IMR-90 (cell line): ENCODE measurements at regions not wholly inside any gene's neighbourhood (a gene's known extent, or its start where the extent isn't known, plus 50 kb on each side); places are given as distances from the start of the nearest gene placed in this dataset.

Experiments
- ATAC-seq: fragments of 200-7000 bp; cut with Tn5 transposase; 2 replicates; pipeline ENCODE4 v1.9.1; 2020; ENCODE audit warnings: low read depth, mild to moderate bottlenecking, moderate library complexity
- BruUV-seq: library from RNA; stranded (reverse); fragments of 400-500 nt; replicated peaks from 2 replicates; lab custom pipeline; 2021; lab: Mats Ljungman, UMichigan
- CTCF ChIA-PET: fragments of 300-600 bp; formaldehyde crosslinking; extraction: SDS; loops from one replicate; lab custom pipeline; 2021; ENCODE audit warnings: antibody characterized with exemption; lab: Yijun Ruan, JAX
- POLR2A ChIA-PET: fragments of 300-600 bp; sonication (Branson Sonifier 250); formaldehyde crosslinking; loops from one replicate; lab custom pipeline; 2022; ENCODE audit warnings: antibody characterized with exemption; ENCODE audit not compliant: unreplicated experiment; lab: Charles Lee
- DNase-seq: peaks from one replicate; pipeline ENCODE4 v3.0.0; 2013
- H2AFZ ChIP-seq: replicated peaks from 2 replicates; pipeline ENCODE3; 2013; ENCODE audit warnings: low read length, mild to moderate bottlenecking; ENCODE audit not compliant: poor library complexity
- H2AK5ac ChIP-seq: 2 replicates; pipeline ENCODE4 v1.6.1; 2013; ENCODE audit warnings: low read depth, low read length, inconsistent platforms
- H2AK9ac ChIP-seq: replicated peaks from 2 replicates; pipeline ENCODE3; 2013; ENCODE audit warnings: mild to moderate bottlenecking, low read depth, low read length, moderate library complexity; ENCODE audit not compliant: poor library complexity
- H2BK120ac ChIP-seq: 2 replicates; pipeline ENCODE4 v1.6.1; 2013; ENCODE audit warnings: low read depth, low read length, inconsistent platforms
- H2BK15ac ChIP-seq: 3 replicates; pipeline ENCODE4 v1.6.1; 2013; ENCODE audit warnings: low read depth, low read length, inconsistent platforms
- H2BK20ac ChIP-seq: 2 replicates; pipeline ENCODE4 v1.6.1; 2013; ENCODE audit warnings: low read depth, mild to moderate bottlenecking, inconsistent platforms, low read length, moderate library complexity
- H2BK5ac ChIP-seq: 2 replicates; pipeline ENCODE4 v1.6.1; 2013; ENCODE audit warnings: mild to moderate bottlenecking, low read depth, low read length, inconsistent platforms; ENCODE audit not compliant: poor library complexity, severe bottlenecking
- H3K14ac ChIP-seq: replicated peaks from 2 replicates; pipeline ENCODE4 v1.6.1; 2013; ENCODE audit warnings: low read depth, low read length, inconsistent platforms
- H3K18ac ChIP-seq: 2 replicates; pipeline ENCODE4 v1.6.1; 2013; ENCODE audit warnings: low read depth, low read length, control low read depth
- H3K23ac ChIP-seq: 2 replicates; pipeline ENCODE4 v1.6.1; 2013; ENCODE audit warnings: low read depth, low read length, inconsistent platforms
- H3K27ac ChIP-seq: 2 replicates; pipeline ENCODE4 v1.5.1; 2013; ENCODE audit warnings: mild to moderate bottlenecking, control low read depth, low read length; ENCODE audit not compliant: insufficient read depth
- H3K27me3 ChIP-seq: 2 replicates; pipeline ENCODE4 v1.6.1; 2013; ENCODE audit warnings: low read length; ENCODE audit not compliant: control insufficient read depth, insufficient read depth
- H3K36me3 ChIP-seq: 2 replicates; pipeline ENCODE4 v1.6.1; 2013; ENCODE audit warnings: low read length, mixed read lengths; ENCODE audit not compliant: control insufficient read depth, insufficient read depth
- H3K4ac ChIP-seq: 2 replicates; pipeline ENCODE4 v1.6.1; 2013; ENCODE audit warnings: low read depth, low read length, inconsistent platforms
- H3K4me1 ChIP-seq: 2 replicates; pipeline ENCODE4 v1.6.1; 2013; ENCODE audit warnings: low read length, mixed read lengths; ENCODE audit not compliant: control insufficient read depth, insufficient read depth
- H3K4me2 ChIP-seq: 2 replicates; pipeline ENCODE4 v1.6.1; 2013; ENCODE audit warnings: low read depth, mild to moderate bottlenecking, control low read depth, low read length, moderate library complexity
- H3K4me3 ChIP-seq: 2 replicates; pipeline ENCODE4 v1.5.1; 2013; ENCODE audit warnings: low read depth, mild to moderate bottlenecking, control low read depth, low read length, moderate library complexity; ENCODE audit not compliant: insufficient read depth
- H3K56ac ChIP-seq: 2 replicates; pipeline ENCODE4 v1.6.1; 2013; ENCODE audit warnings: low read length, inconsistent platforms; ENCODE audit not compliant: insufficient read depth; ENCODE audit errors: extremely low read depth
- H3K79me1 ChIP-seq, 2 experiments: 2 replicates each; pipeline ENCODE4 v1.6.1; 2013; ENCODE audit warnings: low read length in 2 of 2, inconsistent platforms in 1 of 2, low read depth in 1 of 2
- H3K9ac ChIP-seq: 2 replicates; pipeline ENCODE4 v1.6.1; 2013; ENCODE audit warnings: low read depth, low read length, control low read depth
- H3K9me1 ChIP-seq: 2 replicates; pipeline ENCODE4 v1.6.1; 2013; ENCODE audit warnings: low read length, inconsistent platforms; ENCODE audit not compliant: insufficient read depth
- H3K9me3 ChIP-seq: 2 replicates; pipeline ENCODE4 v1.6.1; 2013; ENCODE audit warnings: low read length; ENCODE audit not compliant: control insufficient read depth, insufficient read depth
- H4K20me1 ChIP-seq: 2 replicates; pipeline ENCODE4 v1.6.1; 2013; ENCODE audit warnings: low read length, inconsistent platforms; ENCODE audit not compliant: insufficient read depth
- H4K5ac ChIP-seq: 2 replicates; pipeline ENCODE4 v1.6.1; 2013; ENCODE audit warnings: mild to moderate bottlenecking, low read depth, low read length, control low read depth
- H4K8ac ChIP-seq, 2 experiments: 2 replicates each; pipeline ENCODE4 v1.6.1; 2013; ENCODE audit warnings: low read depth in 2 of 2, low read length in 2 of 2, control low read depth in 1 of 2, inconsistent platforms in 1 of 2
- H4K91ac ChIP-seq: 2 replicates; pipeline ENCODE4 v1.6.1; 2013; ENCODE audit warnings: low read depth, low read length, inconsistent platforms; ENCODE audit not compliant: insufficient read depth
- BHLHE40 ChIP-seq: fragments of 150-350 bp; IDR thresholded peaks from 2 replicates; pipeline ENCODE4 v1.6.1; 2016; ENCODE audit warnings: mild to moderate bottlenecking, low read depth, low read length
- CEBPB ChIP-seq: IDR thresholded peaks from 2 replicates; pipeline ENCODE4 v1.6.1; 2012; ENCODE audit warnings: low read depth, low read length, improper control_type of control experiment
- ELK1 ChIP-seq: fragments of 150-350 bp; IDR thresholded peaks from 2 replicates; pipeline ENCODE4 v1.6.1; 2016; ENCODE audit warnings: low read depth, mild to moderate bottlenecking, low read length, moderate library complexity, borderline replicate concordance
- MAZ ChIP-seq: IDR thresholded peaks from 2 replicates; pipeline ENCODE4 v1.6.1; 2012; ENCODE audit warnings: low read depth, mild to moderate bottlenecking, low read length, improper control_type of control experiment, moderate library complexity, borderline replicate concordance
- RCOR1 ChIP-seq: IDR thresholded peaks from 2 replicates; pipeline ENCODE4 v1.6.1; 2012; ENCODE audit warnings: mild to moderate bottlenecking, low read length, improper control_type of control experiment; ENCODE audit not compliant: insufficient replicate concordance
- dilution Hi-C: fragments of 300-500 bp; cut with HindIII; formaldehyde crosslinking; loops from one replicate; pipeline ENCODE4 v1.14.3; 2018; ENCODE audit warnings: low sequenced_read_pairs; ENCODE audit not compliant: unreplicated experiment
- in situ Hi-C: fragments of 300-500 bp; cut with MboI; formaldehyde crosslinking; loops from 3 replicates; pipeline ENCODE4 v1.14.3; 2019; ENCODE audit warnings: low sequenced_read_pairs, inconsistent platforms, mixed read lengths
- intact Hi-C: fragments of 100-400 bp; cut with micrococcal nuclease; formaldehyde crosslinking; loops from 2 replicates; pipeline ENCODE4 v1.10.0; 2022

DNA sequence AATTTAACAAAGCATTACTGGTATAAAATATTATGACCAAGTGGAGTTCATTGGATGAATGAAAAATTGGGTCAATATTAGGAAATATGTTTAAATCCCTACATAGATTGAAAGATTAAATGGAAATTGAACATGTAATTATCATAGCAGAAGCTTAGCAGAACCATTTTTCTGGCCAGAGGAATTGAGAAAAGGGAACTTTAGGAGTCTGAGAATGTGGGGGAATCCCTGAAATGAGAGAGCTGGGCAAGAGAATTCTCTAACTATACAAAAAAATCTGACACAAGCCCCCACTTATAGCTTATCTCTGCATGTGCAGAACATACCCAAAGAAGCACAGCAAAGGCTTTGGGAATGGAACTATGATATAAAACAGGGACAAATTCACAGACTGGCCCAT is 67.4 kb upstream of the ARHGAP18 start:
- no peak for TF ChIP-seq CEBPB
- TF ChIP-seq ELK1, result no peak
- no peak for TF ChIP-seq MAZ
- no peak for TF ChIP-seq BHLHE40
- no peak for TF ChIP-seq RCOR1
- Histone ChIP-seq H3K14ac (no peak overlapping the region), H4K8ac (no peak overlapping the region), H3K4me2 (no peak overlapping the region), H2AFZ (no peak overlapping the region), H3K27ac (no peak overlapping the region), H3K9me1 (no peaks in the 10 kb centered on the region), H2AK5ac (no peak overlapping the region), H3K18ac (no peak overlapping the region), H3K4me3 (no peak overlapping the region), H3K9ac (no peak overlapping the region), H3K36me3 (no peaks in the 10 kb centered on the region), H4K5ac (no peak overlapping the region), H3K4me1 (no peaks in the 10 kb centered on the region), H3K23ac (no peak overlapping the region), H2BK20ac (no peak overlapping the region), H2BK120ac (no peak overlapping the region), H3K79me1 (no peaks in the 10 kb centered on the region), H3K27me3 (no peaks in the 10 kb centered on the region), H2BK15ac (no peak overlapping the region), H2BK5ac (no peak overlapping the region), H3K9me3 (peaks cover 2% of the 10 kb centered on the region), H3K56ac (no peak overlapping the region), H4K20me1 (no peaks in the 10 kb centered on the region), H2AK9ac (no peak overlapping the region), H3K4ac (no peak overlapping the region), H4K91ac (no peak overlapping the region)
- CTCF ChIA-PET, result interaction anchor here (1.8 kb wide), 1 partner anchor 12 kb away, joined by 5 read pairs; no protein-coding TSS in a partner anchor
- no TSS peak for BruUV-seq
- intact Hi-C loops, result no loop called here
- dilution Hi-C loops, result no loop called here
- POLR2A ChIA-PET, result no interaction called here
- in situ Hi-C loops, result no loop called here
- DNase-seq (no peak), ATAC-seq (no peak)
